GM12878 (cell line): ENCODE measurements at regions not wholly inside any gene's neighbourhood (a gene's known extent, or its start where the extent isn't known, plus 50 kb on each side); places are given as distances from the start of the nearest gene placed in this dataset.

Experiments used
- ATAC-seq: fragments of 200-7000 bp; cut with Tn5 transposase; 3 replicates; pipeline ENCODE4 v1.9.1; 2020; ENCODE audit warnings: mild to moderate bottlenecking, moderate library complexity
- BruUV-seq: library from RNA; stranded (reverse); fragments of 400-500 nt; replicated peaks from 2 replicates; lab custom pipeline; 2021; lab: Mats Ljungman, UMichigan
- CTCF ChIA-PET: fragments of 300-600 bp; sonication (Branson Sonifier 250); formaldehyde crosslinking; extraction: SDS; loops from one replicate; lab custom pipeline; 2021; ENCODE audit warnings: inconsistent platforms; lab: Yijun Ruan, JAX
- POLR2A ChIA-PET: fragments of 350-600 bp; formaldehyde crosslinking; extraction: SDS; loops from one replicate; lab custom pipeline; 2021; ENCODE audit warnings: inconsistent platforms; lab: Charles Lee
- RAD21 ChIA-PET: fragments of 300-600 bp; sonication (Branson Sonifier 250); formaldehyde crosslinking; loops from one replicate; lab custom pipeline; 2023; ENCODE audit warnings: antibody characterized with exemption; ENCODE audit not compliant: unreplicated experiment; lab: Charles Lee
- SMC1A ChIA-PET: fragments of 300-600 bp; sonication (Branson Sonifier 250); formaldehyde crosslinking; loops from one replicate; lab custom pipeline; 2023; ENCODE audit not compliant: unreplicated experiment, uncharacterized antibody; lab: Charles Lee
- DNase-seq: peaks from one replicate; pipeline ENCODE4 v3.0.0-alpha.2; 2011; ENCODE audit warnings: low read depth, low spot score
- FAIRE-seq: peaks from 3 replicates; lab custom pipeline; 2011; peaks lifted over from hg19 to GRCh38; lab: Jason Lieb, UNC
- H2AFZ ChIP-seq: 2 replicates; pipeline ENCODE4 v1.6.0; 2011; ENCODE audit warnings: low read depth, low read length, control low read depth; ENCODE audit not compliant: control insufficient read depth
- H3K27ac ChIP-seq: 2 replicates; pipeline ENCODE4 v1.5.1; 2011; ENCODE audit warnings: control low read depth; ENCODE audit not compliant: control insufficient read depth, insufficient read depth
- H3K27me3 ChIP-seq, 2 experiments: replicated peaks in 1 of 2; 2 replicates each; pipeline versions ENCODE4 v1.6.0 to v1.6.1; 2011; ENCODE audit warnings: low read length in 1 of 2; ENCODE audit not compliant: control insufficient read depth in 2 of 2, insufficient read depth in 2 of 2
- H3K36me3 ChIP-seq, 2 experiments: 2 replicates each; pipeline ENCODE4 v1.5.1; 2011; ENCODE audit warnings: low read length in 1 of 2; ENCODE audit not compliant: control insufficient read depth in 2 of 2, insufficient read depth in 2 of 2
- H3K4me1 ChIP-seq: 2 replicates; pipeline ENCODE4 v1.6.1; 2011; ENCODE audit warnings: mild to moderate bottlenecking, low read length, moderate library complexity, mixed read lengths; ENCODE audit not compliant: control insufficient read depth, insufficient read depth
- H3K4me2 ChIP-seq: 2 replicates; pipeline ENCODE4 v1.6.0; 2011; ENCODE audit warnings: control low read depth; ENCODE audit not compliant: control insufficient read depth, insufficient read depth
- H3K4me3 ChIP-seq: fragments of 200-600 bp; sonication (generic); 2 replicates; pipeline ENCODE4 v1.5.1; 2016
- H3K79me2 ChIP-seq: 2 replicates; pipeline ENCODE4 v1.6.0; 2011; ENCODE audit warnings: low read length; ENCODE audit not compliant: control insufficient read depth, insufficient read depth
- H3K9ac ChIP-seq: 2 replicates; pipeline ENCODE4 v1.8.0; 2011; ENCODE audit warnings: low read length, control low read depth, mixed read lengths; ENCODE audit not compliant: control insufficient read depth, insufficient read depth
- H3K9me3 ChIP-seq: replicated peaks from 3 replicates; pipeline ENCODE4 v1.5.1; 2011; ENCODE audit warnings: mild to moderate bottlenecking, low read length; ENCODE audit not compliant: control insufficient read depth, insufficient read depth
- H4K20me1 ChIP-seq: 2 replicates; pipeline ENCODE4 v1.6.0; 2011; ENCODE audit not compliant: control insufficient read depth, insufficient read depth
- CHD1 ChIP-seq: IDR thresholded peaks from 2 replicates; pipeline ENCODE4 v1.6.1; 2012; ENCODE audit warnings: low read depth, low read length, improper control_type of control experiment
- RELB ChIP-seq: fragments of 450-650 bp; IDR thresholded peaks from 2 replicates; pipeline ENCODE4 v1.6.1; 2017; ENCODE audit warnings: low read depth, mild to moderate bottlenecking, moderate library complexity
- RUNX3 ChIP-seq: IDR thresholded peaks from 2 replicates; pipeline ENCODE4 v1.6.1; 2012; ENCODE audit warnings: low read length, inconsistent platforms
- WGBS: methylation state at CpG from one replicate; pipeline ENCODE4 v1.1.6; 2016; ENCODE audit warnings: low lambda C conversion rate; ENCODE audit not compliant: insufficient replicate concordance, insufficient coverage; ENCODE audit errors: missing lambda C conversion rate; 5-methylcytosine and 5-hydroxymethylcytosine counted together
- in situ Hi-C: fragments of 300-500 bp; cut with MboI; formaldehyde crosslinking; loops from 9 replicates; pipeline ENCODE4 v1.14.3; 2018; ENCODE audit warnings: mixed read lengths
- intact Hi-C: fragments of 100-400 bp; cut with micrococcal nuclease; formaldehyde crosslinking; loops from one replicate; pipeline ENCODE4 v1.14.2; 2022; ENCODE audit not compliant: unreplicated experiment
- TF ChIP-seq, protein P1 (sequence below): fragments of 150-350 bp; IDR thresholded peaks from 2 replicates; pipeline ENCODE4 v1.6.1; 2014; ENCODE audit warnings: mild to moderate bottlenecking, low read depth, low read length

DNA sequence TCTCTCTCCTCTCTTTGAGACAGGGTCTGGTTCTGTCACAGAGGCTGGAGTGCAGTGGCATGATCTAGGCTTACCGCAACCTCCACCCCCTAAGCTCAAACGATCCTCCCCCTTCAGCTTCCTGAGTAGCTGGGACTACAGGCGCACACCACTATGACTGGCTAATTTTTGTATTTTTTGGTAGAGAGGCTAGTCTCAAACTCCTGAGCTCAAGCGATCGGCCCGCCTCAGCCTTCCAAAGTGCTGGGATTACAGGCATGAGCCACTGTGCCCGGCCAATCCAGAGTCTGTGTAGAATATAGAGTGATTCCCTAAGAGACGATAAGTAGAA lies 65.8 kb upstream of the RPH3AL start:
- Histone ChIP-seq H2AFZ (no peak overlapping the region; the same call in 1 of the 2 replicates), H3K9me3 (no peaks in the 10 kb centered on the region; the same call in 2 of the 3 replicates), H4K20me1 (no peaks in the 10 kb centered on the region), H3K79me2 (peaks cover 10% of the 10 kb centered on the region), H3K4me1 (peaks cover 28% of the 10 kb centered on the region), H3K4me3 (no peak overlapping the region), H3K9ac (no peak overlapping the region), H3K4me2 (no peak overlapping the region), H3K27me3 (no peaks in the 10 kb centered on the region), H3K36me3 (no peaks in the 10 kb centered on the region), H3K27ac (no peak overlapping the region)
- ChIA-PET CTCF (no interaction called here), POLR2A (no interaction called here), RAD21 (interaction anchor here (0.5 to 0.7 kb wide), 2 partner anchors 85 to 282 kb away, joined by 3 to 4 read pairs; no protein-coding TSS in a partner anchor), SMC1A (no interaction called here)
- TF ChIP-seq CHD1 (no peak), RELB (no peak), RUNX3 (peak; percentile 35; the same call in 1 of the 2 replicates)
- TF ChIP-seq, protein P1, sequence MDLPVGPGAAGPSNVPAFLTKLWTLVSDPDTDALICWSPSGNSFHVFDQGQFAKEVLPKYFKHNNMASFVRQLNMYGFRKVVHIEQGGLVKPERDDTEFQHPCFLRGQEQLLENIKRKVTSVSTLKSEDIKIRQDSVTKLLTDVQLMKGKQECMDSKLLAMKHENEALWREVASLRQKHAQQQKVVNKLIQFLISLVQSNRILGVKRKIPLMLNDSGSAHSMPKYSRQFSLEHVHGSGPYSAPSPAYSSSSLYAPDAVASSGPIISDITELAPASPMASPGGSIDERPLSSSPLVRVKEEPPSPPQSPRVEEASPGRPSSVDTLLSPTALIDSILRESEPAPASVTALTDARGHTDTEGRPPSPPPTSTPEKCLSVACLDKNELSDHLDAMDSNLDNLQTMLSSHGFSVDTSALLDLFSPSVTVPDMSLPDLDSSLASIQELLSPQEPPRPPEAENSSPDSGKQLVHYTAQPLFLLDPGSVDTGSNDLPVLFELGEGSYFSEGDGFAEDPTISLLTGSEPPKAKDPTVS: no peak
- intact Hi-C loops: no loop called here
- in situ Hi-C loops: no loop called here
- no peak for ATAC-seq
- no TSS peak for BruUV-seq
- WGBS: 54% methylated on average over 8 of the region's 8 CpGs
- peak; percentile 77 for FAIRE-seq
- no peak for DNase-seq
